HEK293 (cell line): ENCODE measurements at regions not wholly inside any gene's neighbourhood (a gene's known extent, or its start where the extent isn't known, plus 50 kb on each side); places are given as distances from the start of the nearest gene placed in this dataset.

ENCODE experiments used
- FEZF1 ChIP-seq: fragments of 450-650 bp; formaldehyde crosslinking; IDR thresholded peaks from 2 replicates; pipeline ENCODE4 v1.5.1; 2016; ENCODE audit warnings: missing biosample characterization, missing genetic modification characterization
- KLF7 ChIP-seq: fragments of 450-650 bp; formaldehyde crosslinking; IDR thresholded peaks from 2 replicates; pipeline ENCODE4 v1.5.1; 2016; ENCODE audit warnings: missing biosample characterization, missing genetic modification characterization, borderline replicate concordance
- ZNF174 ChIP-seq: fragments of 450-650 bp; formaldehyde crosslinking; IDR thresholded peaks from 2 replicates; pipeline ENCODE4 v1.5.0; 2017; ENCODE audit warnings: missing biosample characterization, mild to moderate bottlenecking, missing genetic modification characterization
- ZXDB ChIP-seq: fragments of 450-650 bp; formaldehyde crosslinking; IDR thresholded peaks from 2 replicates; pipeline ENCODE4 v1.5.1; 2016; ENCODE audit warnings: missing biosample characterization, missing genetic modification characterization
- TF ChIP-seq, protein P1 (sequence below): fragments of 450-650 bp; formaldehyde crosslinking; IDR thresholded peaks from 2 replicates; pipeline ENCODE4 v1.5.1; 2016; ENCODE audit warnings: missing biosample characterization, missing genetic modification characterization
- TF ChIP-seq, protein P2 (sequence below): fragments of 450-650 bp; formaldehyde crosslinking; IDR thresholded peaks from 2 replicates; pipeline ENCODE4 v1.5.1; 2016; ENCODE audit warnings: missing biosample characterization, missing genetic modification characterization

DNA sequence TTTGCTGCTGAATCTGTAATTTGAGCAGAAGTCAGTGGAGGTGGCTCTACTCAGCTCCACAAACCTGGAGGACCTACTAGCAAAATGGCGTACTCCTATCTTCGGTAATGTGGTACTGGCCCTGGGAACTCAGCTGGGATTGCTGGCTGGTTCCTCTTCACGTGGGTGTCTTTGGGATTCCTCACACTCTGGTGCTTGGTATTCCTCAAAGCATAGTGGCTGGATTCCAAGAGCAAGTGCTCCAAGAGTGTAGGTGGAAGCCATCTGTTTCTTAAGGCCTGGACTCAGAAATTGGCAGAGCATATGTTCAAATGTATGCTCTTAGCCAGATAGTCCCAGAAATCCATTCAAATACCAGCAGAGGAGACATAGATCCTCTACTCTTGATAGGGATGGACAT lies 281.9 kb upstream of the CDH7 start:
- TF ChIP-seq, protein P1, sequence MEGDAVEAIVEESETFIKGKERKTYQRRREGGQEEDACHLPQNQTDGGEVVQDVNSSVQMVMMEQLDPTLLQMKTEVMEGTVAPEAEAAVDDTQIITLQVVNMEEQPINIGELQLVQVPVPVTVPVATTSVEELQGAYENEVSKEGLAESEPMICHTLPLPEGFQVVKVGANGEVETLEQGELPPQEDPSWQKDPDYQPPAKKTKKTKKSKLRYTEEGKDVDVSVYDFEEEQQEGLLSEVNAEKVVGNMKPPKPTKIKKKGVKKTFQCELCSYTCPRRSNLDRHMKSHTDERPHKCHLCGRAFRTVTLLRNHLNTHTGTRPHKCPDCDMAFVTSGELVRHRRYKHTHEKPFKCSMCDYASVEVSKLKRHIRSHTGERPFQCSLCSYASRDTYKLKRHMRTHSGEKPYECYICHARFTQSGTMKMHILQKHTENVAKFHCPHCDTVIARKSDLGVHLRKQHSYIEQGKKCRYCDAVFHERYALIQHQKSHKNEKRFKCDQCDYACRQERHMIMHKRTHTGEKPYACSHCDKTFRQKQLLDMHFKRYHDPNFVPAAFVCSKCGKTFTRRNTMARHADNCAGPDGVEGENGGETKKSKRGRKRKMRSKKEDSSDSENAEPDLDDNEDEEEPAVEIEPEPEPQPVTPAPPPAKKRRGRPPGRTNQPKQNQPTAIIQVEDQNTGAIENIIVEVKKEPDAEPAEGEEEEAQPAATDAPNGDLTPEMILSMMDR: no peak
- TF ChIP-seq KLF7 (tag by site-specific recombination): no peak
- TF ChIP-seq, protein P2, sequence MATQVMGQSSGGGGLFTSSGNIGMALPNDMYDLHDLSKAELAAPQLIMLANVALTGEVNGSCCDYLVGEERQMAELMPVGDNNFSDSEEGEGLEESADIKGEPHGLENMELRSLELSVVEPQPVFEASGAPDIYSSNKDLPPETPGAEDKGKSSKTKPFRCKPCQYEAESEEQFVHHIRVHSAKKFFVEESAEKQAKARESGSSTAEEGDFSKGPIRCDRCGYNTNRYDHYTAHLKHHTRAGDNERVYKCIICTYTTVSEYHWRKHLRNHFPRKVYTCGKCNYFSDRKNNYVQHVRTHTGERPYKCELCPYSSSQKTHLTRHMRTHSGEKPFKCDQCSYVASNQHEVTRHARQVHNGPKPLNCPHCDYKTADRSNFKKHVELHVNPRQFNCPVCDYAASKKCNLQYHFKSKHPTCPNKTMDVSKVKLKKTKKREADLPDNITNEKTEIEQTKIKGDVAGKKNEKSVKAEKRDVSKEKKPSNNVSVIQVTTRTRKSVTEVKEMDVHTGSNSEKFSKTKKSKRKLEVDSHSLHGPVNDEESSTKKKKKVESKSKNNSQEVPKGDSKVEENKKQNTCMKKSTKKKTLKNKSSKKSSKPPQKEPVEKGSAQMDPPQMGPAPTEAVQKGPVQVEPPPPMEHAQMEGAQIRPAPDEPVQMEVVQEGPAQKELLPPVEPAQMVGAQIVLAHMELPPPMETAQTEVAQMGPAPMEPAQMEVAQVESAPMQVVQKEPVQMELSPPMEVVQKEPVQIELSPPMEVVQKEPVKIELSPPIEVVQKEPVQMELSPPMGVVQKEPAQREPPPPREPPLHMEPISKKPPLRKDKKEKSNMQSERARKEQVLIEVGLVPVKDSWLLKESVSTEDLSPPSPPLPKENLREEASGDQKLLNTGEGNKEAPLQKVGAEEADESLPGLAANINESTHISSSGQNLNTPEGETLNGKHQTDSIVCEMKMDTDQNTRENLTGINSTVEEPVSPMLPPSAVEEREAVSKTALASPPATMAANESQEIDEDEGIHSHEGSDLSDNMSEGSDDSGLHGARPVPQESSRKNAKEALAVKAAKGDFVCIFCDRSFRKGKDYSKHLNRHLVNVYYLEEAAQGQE (tag by site-specific recombination): no peak
- TF ChIP-seq ZNF174 (tag by site-specific recombination): no peak
- TF ChIP-seq ZXDB (tag by site-specific recombination): no peak
- TF ChIP-seq FEZF1 (tag by site-specific recombination): no peak
